H9 (cell line): ENCODE measurements at regions not wholly inside any gene's neighbourhood (a gene's known extent, or its start where the extent isn't known, plus 50 kb on each side); places are given as distances from the start of the nearest gene placed in this dataset.

Experiments
- DNase-seq: peaks from one replicate; pipeline ENCODE4 v3.0.0-alpha.2; 2017
- H2AFZ ChIP-seq: one replicate; pipeline ENCODE4 v1.6.1; 2013; ENCODE audit warnings: mild to moderate bottlenecking, low read length, control low read depth, moderate library complexity
- H2AK5ac ChIP-seq: 2 replicates; pipeline ENCODE4 v1.6.1; 2013; ENCODE audit warnings: low read length, control low read depth, mixed read lengths; ENCODE audit not compliant: insufficient read length
- H2BK120ac ChIP-seq: one replicate; pipeline ENCODE4 v1.6.1; 2013; ENCODE audit warnings: low read depth, mild to moderate bottlenecking, low read length, control low read depth, inconsistent platforms; ENCODE audit not compliant: poor library complexity, severe bottlenecking
- H2BK12ac ChIP-seq: 2 replicates; pipeline ENCODE4 v1.6.1; 2013; ENCODE audit warnings: low read length, control low read depth, mixed read lengths, low read depth; ENCODE audit not compliant: insufficient read length
- H2BK15ac ChIP-seq: 2 replicates; pipeline ENCODE4 v1.6.1; 2013; ENCODE audit warnings: low read depth, low read length, control low read depth
- H2BK20ac ChIP-seq: one replicate; pipeline ENCODE4 v1.6.1; 2013; ENCODE audit warnings: low read depth, mild to moderate bottlenecking, low read length, control low read depth, inconsistent platforms; ENCODE audit not compliant: poor library complexity, severe bottlenecking
- H2BK5ac ChIP-seq: 2 replicates; pipeline ENCODE4 v1.6.1; 2013; ENCODE audit warnings: low read length, control low read depth, mixed read lengths; ENCODE audit not compliant: insufficient read length
- H3K14ac ChIP-seq: 2 replicates; pipeline ENCODE4 v1.6.1; 2013; ENCODE audit warnings: low read length, control low read depth; ENCODE audit not compliant: insufficient read depth
- H3K18ac ChIP-seq: 2 replicates; pipeline ENCODE4 v1.6.1; 2013; ENCODE audit warnings: low read depth, mild to moderate bottlenecking, mixed read lengths, low read length, control low read depth; ENCODE audit not compliant: insufficient read length
- H3K23ac ChIP-seq: 2 replicates; pipeline ENCODE4 v1.6.1; 2013; ENCODE audit warnings: low read length, control low read depth, mixed read lengths, low read depth; ENCODE audit not compliant: insufficient read length
- H3K23me2 ChIP-seq: 2 replicates; pipeline ENCODE4 v1.6.1; 2013; ENCODE audit warnings: low read depth, mild to moderate bottlenecking, mixed read lengths, low read length, control low read depth; ENCODE audit not compliant: insufficient read length, poor library complexity, severe bottlenecking
- H3K27ac ChIP-seq: 2 replicates; pipeline ENCODE4 v1.5.1; 2013; ENCODE audit warnings: low read length, control low read depth, mixed read lengths, low read depth; ENCODE audit not compliant: insufficient read length
- H3K27me3 ChIP-seq: 2 replicates; pipeline ENCODE4 v1.6.1; 2013; ENCODE audit warnings: low read length, control low read depth, inconsistent platforms; ENCODE audit not compliant: insufficient read depth
- H3K4ac ChIP-seq: 2 replicates; pipeline ENCODE4 v1.6.1; 2013; ENCODE audit warnings: low read depth, mild to moderate bottlenecking, control low read depth, inconsistent platforms, low read length, moderate library complexity
- H3K4me1 ChIP-seq: 2 replicates; pipeline ENCODE4 v1.6.1; 2013; ENCODE audit warnings: low read length, control low read depth, inconsistent platforms; ENCODE audit not compliant: insufficient read depth
- H3K4me2 ChIP-seq: 2 replicates; pipeline ENCODE4 v1.6.1; 2013; ENCODE audit warnings: low read length, control low read depth, mixed read lengths; ENCODE audit not compliant: insufficient read length, insufficient read depth
- H3K56ac ChIP-seq: 2 replicates; pipeline ENCODE4 v1.6.1; 2013; ENCODE audit warnings: low read depth, mild to moderate bottlenecking, mixed read lengths, low read length, control low read depth; ENCODE audit not compliant: insufficient read length
- H3K79me1 ChIP-seq: 2 replicates; pipeline ENCODE4 v1.6.1; 2013; ENCODE audit warnings: low read depth, mild to moderate bottlenecking, moderate library complexity, low read length, control low read depth, inconsistent platforms; ENCODE audit not compliant: insufficient read depth, poor library complexity, severe bottlenecking
- H3K79me2 ChIP-seq: 2 replicates; pipeline ENCODE4 v1.6.1; 2013; ENCODE audit warnings: low read length, control low read depth, inconsistent platforms; ENCODE audit not compliant: insufficient read depth
- H3K9ac ChIP-seq: 2 replicates; pipeline ENCODE4 v1.6.1; 2013; ENCODE audit warnings: low read length, control low read depth, mixed read lengths; ENCODE audit not compliant: insufficient read length; ENCODE audit errors: extremely low read depth
- H3K9me3 ChIP-seq: one replicate; pipeline ENCODE4 v1.6.1; 2013; ENCODE audit warnings: low read depth, low read length, inconsistent platforms; ENCODE audit not compliant: control insufficient read depth
- H3T11ph ChIP-seq: one replicate; pipeline ENCODE4 v1.6.1; 2013; ENCODE audit warnings: mild to moderate bottlenecking, low read length, control low read depth, inconsistent platforms
- H4K20me1 ChIP-seq: one replicate; pipeline ENCODE4 v1.6.1; 2013; ENCODE audit not compliant: control insufficient read depth, insufficient read length, insufficient read depth
- H4K5ac ChIP-seq: 2 replicates; pipeline ENCODE4 v1.6.1; 2013; ENCODE audit warnings: low read depth, mild to moderate bottlenecking, mixed read lengths, low read length, control low read depth; ENCODE audit not compliant: insufficient read length
- H4K8ac ChIP-seq: replicated peaks from 2 replicates; pipeline ENCODE4 v1.6.1; 2013; ENCODE audit warnings: low read length, control low read depth, mixed read lengths, low read depth; ENCODE audit not compliant: insufficient read length
- H4K91ac ChIP-seq: 2 replicates; pipeline ENCODE4 v1.6.1; 2013; ENCODE audit warnings: low read depth, mild to moderate bottlenecking, moderate library complexity, mixed read lengths, low read length, control low read depth; ENCODE audit not compliant: insufficient read length
- H3K27ac Mint-ChIP-seq, 3 experiments: 2 replicates in 2 of 3; 3 replicates in 1 of 3; pipeline ENCODE4 v1.8.0; 2020 to 2021; ENCODE audit warnings: mixed read lengths in 3 of 3, mild to moderate bottlenecking in 1 of 3, moderate library complexity in 1 of 3
- H3K27me3 Mint-ChIP-seq: 2 replicates; pipeline ENCODE4 v1.8.0; 2021; ENCODE audit warnings: low read depth, mild to moderate bottlenecking, moderate library complexity, mixed read lengths
- H3K36me3 Mint-ChIP-seq, 3 experiments: 2 replicates in 2 of 3; 3 replicates in 1 of 3; pipeline ENCODE4 v1.8.0; 2020 to 2021; ENCODE audit warnings: low read depth in 3 of 3, mixed read lengths in 3 of 3; ENCODE audit not compliant: insufficient read depth in 1 of 3
- H3K4me1 Mint-ChIP-seq, 2 experiments: 2 replicates each; pipeline ENCODE4 v1.8.0; 2020; ENCODE audit warnings: mixed read lengths in 2 of 2
- H3K4me3 Mint-ChIP-seq, 2 experiments: 2 replicates in 1 of 2; 3 replicates in 1 of 2; pipeline ENCODE4 v1.8.0; 2020 to 2021; ENCODE audit warnings: mild to moderate bottlenecking in 2 of 2, mixed read lengths in 2 of 2, moderate library complexity in 1 of 2
- H3K9me3 Mint-ChIP-seq, 2 experiments: 2 replicates in 1 of 2; 3 replicates in 1 of 2; pipeline ENCODE4 v1.8.0; 2020; ENCODE audit warnings: mild to moderate bottlenecking in 2 of 2, mixed read lengths in 2 of 2, moderate library complexity in 1 of 2
- WGBS: extraction: QIAGEN DNeasy Blood & Tissue Kit; methylation state at CpG from one replicate; pipeline ENCODE4 v1.1.7; 2013; ENCODE audit warnings: missing lambda C conversion rate, low lambda C conversion rate, mixed read lengths; ENCODE audit not compliant: insufficient read length; ENCODE audit errors: extremely low coverage; 5-methylcytosine and 5-hydroxymethylcytosine counted together
- TF ChIP-seq, protein P1 (sequence below): fragments of 200-600 bp; sonication (generic); conservative IDR thresholded peaks from 3 replicates; pipeline ENCODE4 v1.8.0; 2021; ENCODE audit warnings: antibody characterized with exemption, mild to moderate bottlenecking

DNA sequence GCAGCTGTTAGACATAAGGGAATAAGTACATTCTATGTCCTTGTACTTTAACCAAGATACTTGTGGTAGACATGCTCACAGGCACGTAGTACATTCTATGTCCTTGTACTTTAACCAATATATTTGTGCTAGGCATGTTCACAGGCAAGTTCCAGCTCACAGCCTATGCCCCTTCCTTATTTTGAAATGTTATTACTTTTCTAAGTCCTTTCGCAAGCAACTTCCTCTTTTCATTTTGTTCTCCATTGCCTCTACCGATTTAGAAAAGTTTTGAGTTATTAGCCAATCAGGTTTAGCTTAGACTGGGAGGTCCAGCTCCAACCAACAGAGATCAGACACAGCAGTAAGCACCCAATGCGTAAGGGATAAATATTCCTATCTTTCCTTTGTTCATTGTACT is 60.1 kb upstream of the NUDT7 start:
- H3K23ac ChIP-seq = no peak overlapping the region
- no peak for DNase-seq
- H3K56ac ChIP-seq = no peak overlapping the region
- no peak overlapping the region for H3K4ac ChIP-seq
- no peak overlapping the region for H2BK15ac ChIP-seq
- no peak overlapping the region for H2AK5ac ChIP-seq
- H2BK20ac ChIP-seq = no peak overlapping the region
- H3K18ac ChIP-seq = no peak overlapping the region
- Mint-ChIP-seq H3K36me3 (peaks cover 0 to 8% (median 0%) of the 10 kb centered on the region in 3 experiments; a peak in 2 of 7 replicates), H3K4me1 (peaks cover 8 to 10% of the 10 kb centered on the region in 2 experiments), H3K27ac (no peak overlapping the region), H3K4me3 (no peak overlapping the region), H3K27me3 (peaks cover 1% of the 10 kb centered on the region), H3K9me3 (peaks cover 6 to 8% of the 10 kb centered on the region in 2 experiments; a peak in 4 of 5 replicates)
- no peak overlapping the region for H4K5ac ChIP-seq
- H2BK120ac ChIP-seq = no peak overlapping the region
- no CpG with 5 or more reads among the region's 4 CpGs for WGBS
- no peaks in the 10 kb centered on the region for H3K79me1 ChIP-seq
- no peak overlapping the region for H3K9ac ChIP-seq
- H4K91ac ChIP-seq = no peak overlapping the region
- no peak overlapping the region for H3K27ac ChIP-seq
- no peaks in the 10 kb centered on the region; the same call in 1 of the 2 replicates for H3K79me2 ChIP-seq
- TF ChIP-seq, protein P1, sequence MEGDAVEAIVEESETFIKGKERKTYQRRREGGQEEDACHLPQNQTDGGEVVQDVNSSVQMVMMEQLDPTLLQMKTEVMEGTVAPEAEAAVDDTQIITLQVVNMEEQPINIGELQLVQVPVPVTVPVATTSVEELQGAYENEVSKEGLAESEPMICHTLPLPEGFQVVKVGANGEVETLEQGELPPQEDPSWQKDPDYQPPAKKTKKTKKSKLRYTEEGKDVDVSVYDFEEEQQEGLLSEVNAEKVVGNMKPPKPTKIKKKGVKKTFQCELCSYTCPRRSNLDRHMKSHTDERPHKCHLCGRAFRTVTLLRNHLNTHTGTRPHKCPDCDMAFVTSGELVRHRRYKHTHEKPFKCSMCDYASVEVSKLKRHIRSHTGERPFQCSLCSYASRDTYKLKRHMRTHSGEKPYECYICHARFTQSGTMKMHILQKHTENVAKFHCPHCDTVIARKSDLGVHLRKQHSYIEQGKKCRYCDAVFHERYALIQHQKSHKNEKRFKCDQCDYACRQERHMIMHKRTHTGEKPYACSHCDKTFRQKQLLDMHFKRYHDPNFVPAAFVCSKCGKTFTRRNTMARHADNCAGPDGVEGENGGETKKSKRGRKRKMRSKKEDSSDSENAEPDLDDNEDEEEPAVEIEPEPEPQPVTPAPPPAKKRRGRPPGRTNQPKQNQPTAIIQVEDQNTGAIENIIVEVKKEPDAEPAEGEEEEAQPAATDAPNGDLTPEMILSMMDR = no peak
- no peaks in the 10 kb centered on the region for H3K9me3 ChIP-seq
- H3T11ph ChIP-seq = no peak overlapping the region
- no peaks in the 10 kb centered on the region; the same call in 1 of the 2 replicates for H3K4me1 ChIP-seq
- H2BK5ac ChIP-seq = no peak overlapping the region
- no peaks in the 10 kb centered on the region for H3K27me3 ChIP-seq
- no peaks in the 10 kb centered on the region for H4K20me1 ChIP-seq
- no peak overlapping the region for H3K14ac ChIP-seq
- no peak overlapping the region for H4K8ac ChIP-seq
- H2AFZ ChIP-seq = no peak overlapping the region
- no peak overlapping the region for H2BK12ac ChIP-seq
- H3K23me2 ChIP-seq = no peaks in the 10 kb centered on the region
- H3K4me2 ChIP-seq = no peak overlapping the region
